Mesenchymal stem cell (in vitro differentiated cells and primary cell): ENCODE measurements at regions not wholly inside any gene's neighbourhood (a gene's known extent, or its start where the extent isn't known, plus 50 kb on each side); places are given as distances from the start of the nearest gene placed in this dataset.

Experiments used
- DNase-seq: peaks from one replicate; pipeline ENCODE4 v3.0.0-alpha.2; 2013
- H2AFZ ChIP-seq: one replicate; pipeline ENCODE4 v1.6.1; 2013; ENCODE audit warnings: low read depth, mild to moderate bottlenecking, control low read depth, inconsistent platforms, low read length, moderate library complexity
- H2AK5ac ChIP-seq: 2 replicates; pipeline ENCODE4 v1.6.1; 2013; ENCODE audit warnings: low read length, moderate library complexity, mild to moderate bottlenecking, inconsistent platforms; ENCODE audit not compliant: severe bottlenecking
- H2BK120ac ChIP-seq: one replicate; pipeline ENCODE4 v1.6.1; 2013; ENCODE audit warnings: low read depth, mild to moderate bottlenecking, inconsistent platforms, low read length, moderate library complexity
- H2BK12ac ChIP-seq, 2 experiments: one replicate each; pipeline ENCODE4 v1.6.1; 2013; ENCODE audit warnings: inconsistent platforms in 2 of 2, low read length in 2 of 2, mild to moderate bottlenecking in 2 of 2, moderate library complexity in 2 of 2, control low read depth in 1 of 2
- H2BK15ac ChIP-seq: one replicate; pipeline ENCODE4 v1.6.1; 2013; ENCODE audit warnings: mild to moderate bottlenecking, low read depth, inconsistent platforms; ENCODE audit not compliant: poor library complexity, severe bottlenecking
- H2BK5ac ChIP-seq: 2 replicates; pipeline ENCODE4 v1.6.1; 2013; ENCODE audit warnings: low read depth, mild to moderate bottlenecking, low read length, control low read depth, inconsistent platforms; ENCODE audit not compliant: poor library complexity, severe bottlenecking
- H3K14ac ChIP-seq, 2 experiments: one replicate each; pipeline ENCODE4 v1.6.1; 2013; ENCODE audit warnings: inconsistent platforms in 2 of 2, low read length in 2 of 2, control low read depth in 1 of 2, mild to moderate bottlenecking in 1 of 2, moderate library complexity in 1 of 2
- H3K18ac ChIP-seq, 2 experiments: one replicate each; pipeline ENCODE4 v1.6.1; 2013; ENCODE audit warnings: inconsistent platforms in 2 of 2, low read length in 2 of 2, control low read depth in 1 of 2, low read depth in 1 of 2, mild to moderate bottlenecking in 1 of 2
- H3K23ac ChIP-seq, 2 experiments: one replicate each; pipeline ENCODE4 v1.6.1; 2013; ENCODE audit warnings: inconsistent platforms in 2 of 2, low read length in 2 of 2, mild to moderate bottlenecking in 2 of 2, moderate library complexity in 2 of 2, control low read depth in 1 of 2
- H3K27ac ChIP-seq: 2 replicates; pipeline ENCODE4 v1.5.1; 2013; ENCODE audit warnings: mild to moderate bottlenecking, moderate library complexity, low read length, control low read depth, inconsistent platforms; ENCODE audit not compliant: poor library complexity, severe bottlenecking
- H3K27me3 ChIP-seq, 2 experiments: 2 replicates each; pipeline versions ENCODE4 v1.6.1 to v1.7.0; 2013; ENCODE audit warnings: low read length in 2 of 2, mild to moderate bottlenecking in 2 of 2, moderate library complexity in 2 of 2, control low read depth in 1 of 2, inconsistent platforms in 1 of 2; ENCODE audit not compliant: control insufficient read depth in 1 of 2, insufficient read depth in 1 of 2
- H3K36me3 ChIP-seq, 2 experiments: 2 replicates each; pipeline versions ENCODE4 v1.6.1 to v1.7.0; 2013; ENCODE audit warnings: low read length in 2 of 2, control low read depth in 1 of 2, inconsistent platforms in 1 of 2, low read depth in 1 of 2, mild to moderate bottlenecking in 1 of 2; ENCODE audit not compliant: insufficient read depth in 2 of 2, control insufficient read depth in 1 of 2
- H3K4ac ChIP-seq, 2 experiments: one replicate each; pipeline ENCODE4 v1.6.1; 2013; ENCODE audit warnings: inconsistent platforms in 2 of 2, low read length in 2 of 2, mild to moderate bottlenecking in 2 of 2, moderate library complexity in 2 of 2, control low read depth in 1 of 2, low read depth in 1 of 2
- H3K4me1 ChIP-seq: 2 replicates; pipeline ENCODE4 v1.6.1; 2013; ENCODE audit warnings: low read depth, low read length, control low read depth; ENCODE audit not compliant: control insufficient read depth, insufficient read depth
- H3K4me2 ChIP-seq: 2 replicates; pipeline ENCODE4 v1.6.1; 2013; ENCODE audit warnings: low read length, mild to moderate bottlenecking, inconsistent platforms; ENCODE audit not compliant: poor library complexity, severe bottlenecking
- H3K4me3 ChIP-seq, 2 experiments: 2 replicates each; pipeline versions ENCODE4 v1.5.1 to v1.7.0; 2013; ENCODE audit warnings: low read length in 2 of 2, mild to moderate bottlenecking in 2 of 2, control low read depth in 1 of 2, low read depth in 1 of 2; ENCODE audit not compliant: insufficient read depth in 1 of 2
- H3K79me1 ChIP-seq: replicated peaks from 2 replicates; pipeline ENCODE4 v1.6.1; 2013; ENCODE audit warnings: mild to moderate bottlenecking, control low read depth, low read length, inconsistent platforms; ENCODE audit not compliant: poor library complexity, severe bottlenecking
- H3K9ac ChIP-seq: 2 replicates; pipeline ENCODE4 v1.7.0; 2013; ENCODE audit warnings: mild to moderate bottlenecking, low read length, moderate library complexity
- H3K9me3 ChIP-seq: 2 replicates; pipeline ENCODE4 v1.7.0; 2013; ENCODE audit warnings: mild to moderate bottlenecking, low read length; ENCODE audit not compliant: control insufficient read depth
- H4K8ac ChIP-seq: one replicate; pipeline ENCODE4 v1.6.1; 2013; ENCODE audit warnings: inconsistent platforms, mild to moderate bottlenecking, low read length, moderate library complexity
- H4K91ac ChIP-seq: one replicate; pipeline ENCODE4 v1.6.1; 2013; ENCODE audit warnings: mild to moderate bottlenecking, low read length, inconsistent platforms
- WGBS: methylation state at CpG from one replicate; pipeline ENCODE4 v1.1.7; 2013; ENCODE audit warnings: mixed read lengths; 5-methylcytosine and 5-hydroxymethylcytosine counted together

GRCh38 chrX:1027680-1028079 is 184.8 kb downstream of the CRLF2 start:
- Histone ChIP-seq H3K18ac (no peak overlapping the region), H2BK5ac (no peak overlapping the region), H3K9ac (no peak overlapping the region), H3K4me3 (no peak overlapping the region), H4K8ac (no peak overlapping the region), H3K27me3 (no peaks in the 10 kb centered on the region), H3K4ac (no peak overlapping the region), H2AFZ (no peak overlapping the region), H3K14ac (no peak overlapping the region), H3K27ac (no peak overlapping the region), H2BK120ac (no peak overlapping the region), H3K4me1 (no peaks in the 10 kb centered on the region), H3K79me1 (no peaks in the 10 kb centered on the region), H3K23ac (no peak overlapping the region), H2AK5ac (no peak overlapping the region), H3K36me3 (no peaks in the 10 kb centered on the region), H2BK12ac (no peak overlapping the region), H3K4me2 (no peak overlapping the region), H3K9me3 (no peaks in the 10 kb centered on the region), H4K91ac (no peak overlapping the region), H2BK15ac (no peak overlapping the region)
- no peak for DNase-seq

- Histone ChIP-seq H2AK5ac (no peak overlapping the region), H3K4me1 (no peaks in the 10 kb centered on the region), H3K9ac (no peak overlapping the region), H2AFZ (no peak overlapping the region), H3K36me3 (no peaks in the 10 kb centered on the region), H3K27me3 (no peaks in the 10 kb centered on the region), H3K4me3 (no peak overlapping the region), H3K14ac (no peak overlapping the region), H3K23ac (no peak overlapping the region), H4K8ac (no peak overlapping the region), H3K4me2 (no peak overlapping the region), H2BK15ac (no peak overlapping the region), H3K9me3 (no peaks in the 10 kb centered on the region), H4K91ac (no peak overlapping the region), H2BK12ac (no peak overlapping the region), H3K18ac (no peak overlapping the region), H3K4ac (no peak overlapping the region), H2BK5ac (no peak overlapping the region), H3K79me1 (no peaks in the 10 kb centered on the region), H2BK120ac (no peak overlapping the region), H3K27ac (no peak overlapping the region)
- no peak for DNase-seq
- 85% methylated on average over 18 of the region's 18 CpGs for WGBS
Observed at GRCh38 chrX:1027133-1027532, 185.3 kb downstream of the CRLF2 start.

DNA sequence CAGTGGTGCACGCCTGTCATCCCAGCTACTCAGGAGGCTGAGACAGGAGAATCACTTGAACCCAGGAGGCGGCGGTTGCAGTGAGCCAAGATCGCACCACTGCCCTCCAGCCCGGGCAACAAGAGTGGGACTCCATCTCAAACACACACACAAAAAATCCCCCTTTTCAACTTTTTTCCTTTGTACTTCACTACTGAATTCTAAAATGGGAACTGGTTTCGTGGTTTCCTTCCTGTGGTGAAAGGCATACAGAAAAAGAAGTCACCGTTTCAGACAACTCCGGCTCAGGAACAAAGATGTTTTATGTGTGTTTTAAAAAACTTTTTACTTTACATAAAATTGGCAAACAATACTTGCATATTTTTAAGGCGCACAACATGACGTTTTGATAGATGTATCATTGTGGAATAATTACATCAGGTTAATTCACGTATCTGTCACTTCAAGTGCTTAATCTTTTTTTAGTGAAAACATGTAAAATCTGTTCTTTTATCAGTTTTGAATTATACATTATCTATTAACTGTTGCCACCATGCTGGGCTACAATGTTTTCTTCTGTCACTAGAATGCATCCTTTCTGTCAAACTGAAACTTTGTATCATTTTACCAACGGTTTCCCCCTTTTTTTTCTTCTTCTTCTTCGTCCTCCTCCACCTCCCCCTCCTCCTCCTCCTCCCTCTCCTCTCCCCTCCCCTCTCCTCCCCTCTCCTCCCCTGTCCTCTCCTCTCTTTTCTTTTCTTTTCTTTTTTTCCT is 186.0 kb downstream of the CRLF2 start:
- no peak overlapping the region for H2BK15ac ChIP-seq
- H3K79me1 ChIP-seq: no peaks in the 10 kb centered on the region
- H2BK5ac ChIP-seq: no peak overlapping the region
- no peak overlapping the region for H4K91ac ChIP-seq
- peaks cover 2% of the 10 kb centered on the region for H3K9me3 ChIP-seq
- no peaks in the 10 kb centered on the region for H3K36me3 ChIP-seq
- no peak overlapping the region for H2BK120ac ChIP-seq
- DNase-seq: no peak
- H2AFZ ChIP-seq: no peak overlapping the region
- H3K14ac ChIP-seq: no peak overlapping the region
- no peak overlapping the region for H3K27ac ChIP-seq
- no peak overlapping the region for H2BK12ac ChIP-seq
- H3K23ac ChIP-seq: no peak overlapping the region
- WGBS: 77% methylated on average over 7 of the region's 13 CpGs
- no peak overlapping the region for H4K8ac ChIP-seq
- no peak overlapping the region for H3K18ac ChIP-seq
- H3K4ac ChIP-seq: no peak overlapping the region
- H3K9ac ChIP-seq: no peak overlapping the region
- no peak overlapping the region for H3K4me3 ChIP-seq
- H3K4me1 ChIP-seq: no peaks in the 10 kb centered on the region
- no peak overlapping the region for H2AK5ac ChIP-seq
- no peaks in the 10 kb centered on the region for H3K27me3 ChIP-seq
- H3K4me2 ChIP-seq: no peak overlapping the region

DNA sequence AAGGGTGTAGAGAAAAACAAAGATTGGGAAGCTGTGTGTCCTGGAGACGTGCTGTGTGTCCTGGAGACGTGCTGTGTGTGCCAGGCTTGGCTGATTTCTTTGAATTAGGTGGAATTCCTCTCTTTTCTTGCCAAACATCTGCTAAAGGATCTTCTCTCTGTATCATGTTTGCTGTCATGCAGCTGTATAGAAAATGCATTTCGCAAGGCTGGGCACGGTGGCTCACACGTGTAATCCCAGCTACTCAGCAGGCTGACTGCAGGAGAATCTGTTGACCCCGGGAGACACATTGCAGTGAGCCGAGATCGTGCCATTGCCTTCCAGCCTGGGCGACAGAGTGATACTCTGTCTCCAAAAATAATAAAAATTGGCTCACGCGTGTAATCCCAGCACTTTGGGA is 187.0 kb downstream of the CRLF2 start:
- Histone ChIP-seq H2BK15ac (no peak overlapping the region), H3K14ac (no peak overlapping the region), H2BK12ac (no peak overlapping the region), H3K27me3 (no peaks in the 10 kb centered on the region), H4K91ac (no peak overlapping the region), H2BK5ac (no peak overlapping the region), H3K4me2 (no peak overlapping the region), H3K4me3 (no peak overlapping the region), H3K36me3 (no peaks in the 10 kb centered on the region), H2AFZ (no peak overlapping the region), H3K18ac (no peak overlapping the region), H2BK120ac (no peak overlapping the region), H3K79me1 (no peaks in the 10 kb centered on the region), H3K23ac (no peak overlapping the region), H4K8ac (no peak overlapping the region), H3K9me3 (peaks cover 9% of the 10 kb centered on the region), H3K27ac (no peak overlapping the region), H2AK5ac (no peak overlapping the region), H3K9ac (no peak overlapping the region), H3K4me1 (no peaks in the 10 kb centered on the region), H3K4ac (no peak overlapping the region)
- no peak for DNase-seq
- WGBS: 66% methylated on average over 11 of the region's 11 CpGs
